ENCODE measurements at regions not wholly inside any gene's neighbourhood (a gene's known extent, or its start where the extent isn't known, plus 50 kb on each side); places are given as distances from the start of the nearest gene placed in this dataset.

- TF ChIP-seq, protein P1, sequence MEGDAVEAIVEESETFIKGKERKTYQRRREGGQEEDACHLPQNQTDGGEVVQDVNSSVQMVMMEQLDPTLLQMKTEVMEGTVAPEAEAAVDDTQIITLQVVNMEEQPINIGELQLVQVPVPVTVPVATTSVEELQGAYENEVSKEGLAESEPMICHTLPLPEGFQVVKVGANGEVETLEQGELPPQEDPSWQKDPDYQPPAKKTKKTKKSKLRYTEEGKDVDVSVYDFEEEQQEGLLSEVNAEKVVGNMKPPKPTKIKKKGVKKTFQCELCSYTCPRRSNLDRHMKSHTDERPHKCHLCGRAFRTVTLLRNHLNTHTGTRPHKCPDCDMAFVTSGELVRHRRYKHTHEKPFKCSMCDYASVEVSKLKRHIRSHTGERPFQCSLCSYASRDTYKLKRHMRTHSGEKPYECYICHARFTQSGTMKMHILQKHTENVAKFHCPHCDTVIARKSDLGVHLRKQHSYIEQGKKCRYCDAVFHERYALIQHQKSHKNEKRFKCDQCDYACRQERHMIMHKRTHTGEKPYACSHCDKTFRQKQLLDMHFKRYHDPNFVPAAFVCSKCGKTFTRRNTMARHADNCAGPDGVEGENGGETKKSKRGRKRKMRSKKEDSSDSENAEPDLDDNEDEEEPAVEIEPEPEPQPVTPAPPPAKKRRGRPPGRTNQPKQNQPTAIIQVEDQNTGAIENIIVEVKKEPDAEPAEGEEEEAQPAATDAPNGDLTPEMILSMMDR (IDR thresholded peaks at IDR 0.05; ENCODE audit: control insufficient read depth, insufficient read depth, low read depth, low read length, missing control alignments): no peak
- DNase-seq (ENCODE audit: low read depth): no peak
- H3K4me3 ChIP-seq (ENCODE audit: control insufficient read depth, low read depth, low read length): no peak overlapping the region
These were observed 312.9 kb upstream of the SLITRK5 start for GRCh38 chr13:87358319-87358718.

- TF ChIP-seq, protein P1 (IDR thresholded peaks at IDR 0.05; ENCODE audit: control insufficient read depth, insufficient read depth, low read depth, low read length, missing control alignments): no peak
- H3K4me3 ChIP-seq (ENCODE audit: control insufficient read depth, low read depth, low read length): no peak overlapping the region
- no peak for DNase-seq (ENCODE audit: low read depth)
These were observed 310.0 kb upstream of the SLITRK5 start for GRCh38 chr13:87361216-87361615.

DNA sequence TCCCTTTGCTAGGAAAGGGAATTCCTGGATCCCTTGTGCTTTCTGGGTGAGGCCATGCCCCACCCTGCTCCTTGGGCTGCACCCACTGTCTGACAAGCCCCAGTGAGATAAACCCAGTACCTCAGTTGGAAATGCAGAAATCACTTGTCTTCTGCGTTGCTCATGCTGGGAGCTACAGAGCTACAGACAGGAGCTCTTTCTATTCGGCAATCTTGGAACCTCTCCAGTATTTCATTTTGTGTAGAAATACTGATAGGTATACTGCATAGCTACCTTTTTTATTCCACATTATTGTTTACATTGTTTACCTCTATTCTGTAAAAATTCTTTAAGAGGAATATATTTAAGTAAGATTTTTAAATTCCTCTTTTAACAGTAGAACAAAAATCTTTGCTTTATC is 302.5 kb upstream of the SLITRK5 start:
- DNase-seq (ENCODE audit: low read depth): no peak
- no peak overlapping the region for H3K4me3 ChIP-seq (ENCODE audit: control insufficient read depth, low read depth, low read length)
- TF ChIP-seq, protein P1 (IDR thresholded peaks at IDR 0.05; ENCODE audit: control insufficient read depth, insufficient read depth, low read depth, low read length, missing control alignments): no peak

DNA sequence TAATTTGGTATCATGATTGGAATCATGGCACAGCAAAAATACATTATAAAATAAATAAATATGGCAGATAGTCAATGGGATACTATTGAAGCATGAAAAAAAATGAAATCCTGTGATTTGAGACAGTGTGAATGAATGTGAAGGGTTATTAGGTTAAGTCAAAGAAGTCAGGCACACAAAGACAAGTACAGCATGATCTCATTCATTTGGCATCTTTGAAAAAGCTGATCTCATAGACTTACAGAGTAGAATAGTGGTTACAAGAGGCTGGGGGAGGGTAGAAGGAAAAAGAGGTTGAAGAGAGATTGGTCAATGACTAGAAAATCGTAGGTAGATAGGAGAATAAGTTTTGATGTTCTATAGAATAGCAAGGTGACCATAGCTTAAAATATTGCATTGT is 295.1 kb upstream of the SLITRK5 start:
- H3K4me3 ChIP-seq (ENCODE audit: control insufficient read depth, low read depth, low read length): no peak overlapping the region
- TF ChIP-seq, protein P1 (IDR thresholded peaks at IDR 0.05; ENCODE audit: control insufficient read depth, insufficient read depth, low read depth, low read length, missing control alignments): no peak
- DNase-seq (ENCODE audit: low read depth): no peak

DNA sequence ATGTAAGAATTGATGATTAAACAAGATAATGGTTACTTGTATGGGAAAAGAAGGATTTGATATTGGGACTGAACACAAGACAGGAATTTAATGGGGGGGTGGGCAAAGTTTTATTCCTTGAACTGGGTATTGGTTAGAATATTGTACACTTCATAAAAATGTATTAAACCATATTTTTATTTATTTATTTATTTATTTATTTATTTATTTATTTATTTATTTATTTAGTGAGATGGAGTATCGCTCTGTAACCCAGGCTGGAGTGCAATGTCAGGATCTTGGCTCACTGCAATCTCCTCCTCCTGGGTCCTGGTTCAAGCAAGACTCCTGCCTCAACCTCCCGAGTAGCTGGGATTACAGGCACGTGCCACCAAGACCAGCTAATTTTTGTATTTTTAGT is 287.1 kb upstream of the SLITRK5 start:
- DNase-seq (ENCODE audit: low read depth): no peak
- H3K4me3 ChIP-seq (ENCODE audit: control insufficient read depth, low read depth, low read length): no peak overlapping the region
- TF ChIP-seq, protein P1 (IDR thresholded peaks at IDR 0.05; ENCODE audit: control insufficient read depth, insufficient read depth, low read depth, low read length, missing control alignments): no peak

DNA sequence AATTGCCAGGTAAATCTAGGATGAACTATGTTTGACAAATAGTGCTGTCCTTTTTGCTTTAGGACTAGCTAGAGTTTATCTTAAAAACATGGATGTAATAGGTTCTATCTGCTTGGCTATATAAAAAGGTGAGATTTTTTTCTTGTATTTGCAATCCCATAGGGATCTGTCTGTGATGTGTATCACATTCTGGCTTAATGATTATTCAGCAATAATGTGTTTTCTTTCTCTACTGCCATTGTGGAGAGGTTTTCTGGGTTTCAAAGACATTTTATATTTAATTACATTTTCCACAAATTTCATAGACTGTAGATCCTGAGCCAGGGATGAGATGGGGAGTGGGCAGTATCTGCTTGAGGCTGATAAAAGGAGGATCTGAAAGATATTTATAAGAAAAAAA is 277.8 kb upstream of the SLITRK5 start:
- H3K4me3 ChIP-seq (ENCODE audit: control insufficient read depth, low read depth, low read length): no peak overlapping the region
- no peak for DNase-seq (ENCODE audit: low read depth)
- TF ChIP-seq, protein P1 (IDR thresholded peaks at IDR 0.05; ENCODE audit: control insufficient read depth, insufficient read depth, low read depth, low read length, missing control alignments): no peak

GRCh38 chr13:87398047-87398446 is 273.1 kb upstream of the SLITRK5 start:
- TF ChIP-seq, protein P1 (IDR thresholded peaks at IDR 0.05; ENCODE audit: control insufficient read depth, insufficient read depth, low read depth, low read length, missing control alignments): no peak
- no peak for DNase-seq (ENCODE audit: low read depth)
- H3K4me3 ChIP-seq (ENCODE audit: control insufficient read depth, low read depth, low read length): no peak overlapping the region

All from AG09309 (cell line).